Activated T-cell treated with anti-CD3 and anti-CD28 coated beads, Interleukin-2, amount 50 U/mL, for 24 hours (primary cell): ENCODE measurements at regions not wholly inside any gene's neighbourhood (a gene's known extent, or its start where the extent isn't known, plus 50 kb on each side); places are given as distances from the start of the nearest gene placed in this dataset.
"Not testable (repeated sequence)": the region's sequence is repeated elsewhere in the genome, so short reads cannot be mapped to it uniquely, and the experiment has no call there.

Source experiments
- DNase-seq: peaks from one replicate; pipeline ENCODE4 v3.0.0-alpha.2; 2020
- H3K27ac Mint-ChIP-seq: 2 replicates; pipeline ENCODE4 v1.8.0; 2020; ENCODE audit warnings: mild to moderate bottlenecking, mixed read lengths
- H3K27me3 Mint-ChIP-seq: 2 replicates; pipeline ENCODE4 v1.8.0; 2020; ENCODE audit warnings: mixed read lengths
- H3K36me3 Mint-ChIP-seq: 2 replicates; pipeline ENCODE4 v1.8.0; 2020; ENCODE audit warnings: low read depth, mixed read lengths
- H3K4me1 Mint-ChIP-seq: 2 replicates; pipeline ENCODE4 v1.8.0; 2020; ENCODE audit warnings: low read depth, mixed read lengths
- H3K4me3 Mint-ChIP-seq: 2 replicates; pipeline ENCODE4 v1.8.0; 2020; ENCODE audit warnings: mild to moderate bottlenecking, moderate library complexity, mixed read lengths
- H3K9me3 Mint-ChIP-seq: 2 replicates; pipeline ENCODE4 v1.8.0; 2020; ENCODE audit warnings: mixed read lengths

DNA sequence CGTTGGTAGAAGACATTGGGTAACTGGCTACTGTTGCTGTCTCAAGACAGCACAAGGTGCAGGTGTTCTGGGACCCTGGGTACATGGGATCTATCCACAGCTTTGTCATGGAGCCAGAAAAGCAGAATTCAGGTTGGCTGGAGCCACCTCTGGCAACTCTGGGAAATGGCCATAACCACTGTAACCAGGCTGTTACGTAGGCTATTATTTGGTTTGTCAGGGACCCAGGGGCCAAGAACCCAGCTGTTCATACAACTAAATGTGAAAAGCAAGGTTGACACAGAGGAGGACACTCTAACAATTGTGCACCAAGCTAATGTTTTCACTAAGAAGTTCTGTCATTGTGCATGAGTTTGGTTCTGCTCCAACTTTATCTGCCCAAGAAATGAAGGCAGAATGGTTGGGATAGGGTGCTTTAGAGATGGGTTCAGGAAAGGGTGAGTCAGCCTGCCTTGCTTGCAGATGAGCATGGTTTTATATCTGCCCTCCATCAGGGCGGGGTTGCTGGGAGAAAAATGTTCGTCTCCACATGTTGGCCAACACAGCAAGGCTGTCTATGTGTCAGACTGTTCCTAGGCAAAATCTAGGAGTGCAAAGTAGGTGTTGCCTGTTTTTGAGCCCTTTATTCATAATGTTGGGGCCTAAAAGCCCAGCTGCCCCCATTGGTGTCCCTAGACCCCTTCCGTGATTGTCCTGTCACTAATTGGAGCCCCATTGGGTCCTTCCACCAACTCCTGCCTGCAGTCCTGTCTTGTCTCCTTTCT, 131.3 kb upstream of the DAP start:
- no peak for DNase-seq
- no peak overlapping the region for H3K27ac Mint-ChIP-seq
- no peaks in the 10 kb centered on the region for H3K36me3 Mint-ChIP-seq
- no peaks in the 10 kb centered on the region for H3K27me3 Mint-ChIP-seq
- no peaks in the 10 kb centered on the region for H3K4me1 Mint-ChIP-seq
- H3K9me3 Mint-ChIP-seq: no peaks in the 10 kb centered on the region
- no peak overlapping the region for H3K4me3 Mint-ChIP-seq

GRCh38 chr5:10891193-10891592, 130.2 kb upstream of the DAP start:
- no peak for DNase-seq
- Mint-ChIP-seq H3K27ac (no peak overlapping the region), H3K4me1 (no peaks in the 10 kb centered on the region), H3K4me3 (no peak overlapping the region), H3K9me3 (no peaks in the 10 kb centered on the region), H3K27me3 (no peaks in the 10 kb centered on the region), H3K36me3 (no peaks in the 10 kb centered on the region)

DNA sequence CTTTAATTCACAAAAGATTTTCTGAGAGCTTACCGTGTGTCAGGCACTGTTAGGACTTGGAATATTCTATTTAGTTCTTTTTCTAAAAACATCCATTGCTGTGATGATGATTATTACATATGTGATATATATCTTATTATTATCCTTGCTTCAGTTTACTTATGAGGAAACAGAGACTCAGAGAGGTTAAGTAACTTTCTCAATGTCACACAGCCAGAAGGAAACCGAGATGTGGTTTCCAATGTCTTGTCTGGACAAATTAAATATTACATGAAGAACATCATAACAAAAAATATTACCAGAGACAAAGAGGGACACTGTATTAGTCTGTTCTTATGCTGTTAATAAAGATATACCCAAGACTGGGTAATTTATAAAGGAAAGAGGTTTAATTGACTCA, 125.5 kb upstream of the DAP start:
- Mint-ChIP-seq H3K27ac (no peak overlapping the region), H3K4me1 (no peaks in the 10 kb centered on the region), H3K36me3 (no peaks in the 10 kb centered on the region), H3K9me3 (no peaks in the 10 kb centered on the region), H3K27me3 (no peaks in the 10 kb centered on the region), H3K4me3 (no peak overlapping the region)
- no peak for DNase-seq

DNA sequence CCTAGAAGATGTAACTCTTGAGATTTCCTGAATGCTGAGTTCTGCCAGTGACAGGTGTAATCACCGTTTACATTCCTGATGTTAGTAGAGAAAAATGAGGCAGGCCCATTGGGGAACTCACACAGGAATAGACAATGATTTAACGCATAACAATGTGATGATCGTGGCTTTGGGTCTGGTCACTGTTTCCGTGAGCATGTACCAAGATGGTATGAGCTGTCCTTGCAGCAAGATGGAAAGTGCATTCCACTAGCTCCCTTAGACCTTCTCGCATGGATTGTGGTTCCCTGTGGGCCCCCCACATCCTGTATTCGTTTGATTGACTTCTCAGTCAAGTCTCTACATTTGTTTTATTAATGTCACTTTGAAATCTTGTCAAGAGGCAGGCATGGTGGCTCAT, 124.0 kb upstream of the DAP start:
- Mint-ChIP-seq H3K36me3 (no peaks in the 10 kb centered on the region), H3K4me1 (no peaks in the 10 kb centered on the region), H3K4me3 (no peak overlapping the region), H3K27me3 (peaks cover 2% of the 10 kb centered on the region), H3K9me3 (no peaks in the 10 kb centered on the region), H3K27ac (no peak overlapping the region)
- DNase-seq: no peak

- H3K27me3 Mint-ChIP-seq: peaks cover 11% of the 10 kb centered on the region
- H3K36me3 Mint-ChIP-seq, DNase-seq, H3K4me3 Mint-ChIP-seq, H3K4me1 Mint-ChIP-seq, H3K27ac Mint-ChIP-seq, H3K9me3 Mint-ChIP-seq: not testable (repeated sequence)
These were observed 122.9 kb upstream of the DAP start for GRCh38 chr5:10883945-10884344.

DNA sequence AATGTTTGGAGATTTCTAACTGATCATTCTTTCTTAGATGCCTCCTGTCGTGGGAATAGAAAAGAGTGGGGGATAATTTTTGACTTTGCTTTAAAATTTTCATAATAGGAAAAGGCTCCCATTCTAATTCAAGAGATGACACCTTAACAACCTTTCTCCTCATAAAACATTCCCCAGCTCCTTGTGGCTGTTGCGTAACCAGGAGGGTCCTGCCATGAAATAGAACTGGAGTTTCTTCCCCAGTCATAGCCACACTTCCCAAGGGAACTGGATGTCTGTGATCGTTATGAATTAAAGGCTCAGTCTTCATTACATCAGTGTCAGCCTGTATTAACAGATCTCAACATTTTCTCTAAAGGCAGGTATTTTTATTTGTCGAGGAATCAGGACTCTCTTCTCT, 119.9 kb upstream of the DAP start:
- Mint-ChIP-seq H3K4me3 (no peak overlapping the region), H3K4me1 (no peaks in the 10 kb centered on the region), H3K27ac (no peak overlapping the region), H3K9me3 (no peaks in the 10 kb centered on the region), H3K36me3 (no peaks in the 10 kb centered on the region), H3K27me3 (peaks cover 30% of the 10 kb centered on the region)
- DNase-seq: no peak

- H3K4me1 Mint-ChIP-seq, H3K27ac Mint-ChIP-seq, H3K36me3 Mint-ChIP-seq, H3K4me3 Mint-ChIP-seq, H3K9me3 Mint-ChIP-seq, DNase-seq: not testable (repeated sequence)
- H3K27me3 Mint-ChIP-seq: peaks cover 36% of the 10 kb centered on the region
These were observed 116.0 kb upstream of the DAP start for GRCh38 chr5:10876996-10877395.

DNA sequence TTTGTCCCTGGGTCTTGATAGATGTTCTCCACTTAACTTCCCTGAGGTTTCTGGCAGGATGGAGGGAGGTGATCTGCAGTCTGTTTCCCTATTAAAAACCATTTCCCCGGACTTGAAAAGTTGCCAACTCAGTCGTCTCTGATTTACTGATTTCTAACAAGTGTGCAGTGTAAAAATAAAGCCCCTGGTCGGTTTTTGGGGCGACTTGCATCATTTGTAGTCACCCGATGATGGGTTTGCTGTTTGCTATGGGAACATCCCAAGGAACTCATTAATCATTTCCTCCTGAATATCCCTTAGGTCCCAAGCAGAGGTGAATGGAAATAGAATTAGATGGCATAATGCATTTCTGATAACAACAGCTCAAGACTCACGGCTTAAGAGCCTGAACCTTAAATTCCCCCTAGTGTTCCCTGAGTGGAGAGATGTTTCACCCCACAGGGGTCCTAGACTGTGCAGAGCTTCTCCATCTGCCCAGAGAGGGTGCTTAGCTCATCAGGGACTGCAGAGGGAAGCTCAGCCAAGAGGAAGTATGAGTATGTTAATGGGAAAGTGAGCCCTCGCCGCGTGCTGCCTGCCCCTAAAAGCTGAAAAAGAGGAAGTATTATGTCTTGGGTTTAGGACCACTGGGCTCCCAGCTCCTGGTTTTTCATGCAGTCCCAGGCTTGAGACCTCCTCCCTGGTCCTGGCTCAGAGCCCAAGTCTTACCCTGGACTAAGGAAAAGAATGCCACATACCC, 115.1 kb upstream of the DAP start:
- Mint-ChIP-seq H3K4me3 (no peak overlapping the region), H3K9me3 (no peaks in the 10 kb centered on the region), H3K36me3 (no peaks in the 10 kb centered on the region), H3K27me3 (peaks cover 36% of the 10 kb centered on the region), H3K27ac (no peak overlapping the region), H3K4me1 (no peaks in the 10 kb centered on the region)
- no peak for DNase-seq

GRCh38 chr5:10875201-10875768, 114.3 kb upstream of the DAP start:
- DNase-seq: no peak
- Mint-ChIP-seq H3K4me1 (no peaks in the 10 kb centered on the region), H3K27ac (no peak overlapping the region), H3K9me3 (no peaks in the 10 kb centered on the region), H3K27me3 (peaks cover 43% of the 10 kb centered on the region), H3K4me3 (no peak overlapping the region), H3K36me3 (no peaks in the 10 kb centered on the region)

GRCh38 chr5:10874541-10874940, 113.5 kb upstream of the DAP start:
- no peaks in the 10 kb centered on the region for H3K9me3 Mint-ChIP-seq
- H3K27ac Mint-ChIP-seq: no peak overlapping the region
- no peak overlapping the region for H3K4me3 Mint-ChIP-seq
- H3K4me1 Mint-ChIP-seq: no peaks in the 10 kb centered on the region
- H3K27me3 Mint-ChIP-seq: peaks cover 36% of the 10 kb centered on the region
- no peak for DNase-seq
- H3K36me3 Mint-ChIP-seq: no peaks in the 10 kb centered on the region

DNA sequence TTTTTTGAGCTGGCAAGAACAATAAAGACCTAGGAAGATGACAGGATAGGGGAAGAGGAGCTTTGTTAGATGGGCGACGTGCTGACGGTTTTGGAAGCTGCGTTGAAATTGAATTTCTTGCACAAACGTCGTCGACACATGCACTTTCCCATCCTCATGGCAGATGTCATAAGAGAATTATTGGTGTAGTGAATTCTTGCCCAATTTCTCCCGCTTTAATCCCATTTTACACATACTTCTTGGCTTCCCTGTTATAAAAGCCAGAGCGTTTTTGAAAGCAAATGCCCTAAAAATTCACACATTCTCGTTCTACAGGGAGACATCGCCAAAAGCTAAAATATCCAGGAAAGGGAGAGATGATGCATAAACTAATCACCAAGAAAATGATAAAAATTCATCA, 109.8 kb upstream of the DAP start:
- H3K4me1 Mint-ChIP-seq: no peaks in the 10 kb centered on the region
- DNase-seq: no peak
- H3K9me3 Mint-ChIP-seq: no peaks in the 10 kb centered on the region
- H3K4me3 Mint-ChIP-seq: no peak overlapping the region
- H3K27ac Mint-ChIP-seq: no peak overlapping the region
- peaks cover 11% of the 10 kb centered on the region for H3K27me3 Mint-ChIP-seq
- no peaks in the 10 kb centered on the region for H3K36me3 Mint-ChIP-seq

GRCh38 chr5:10868956-10869355, 107.9 kb upstream of the DAP start:
- H3K4me1 Mint-ChIP-seq: no peaks in the 10 kb centered on the region

GRCh38 chr5:10867389-10868303, 106.6 kb upstream of the DAP start:
- H3K9me3 Mint-ChIP-seq: no peaks in the 10 kb centered on the region
- H3K4me3 Mint-ChIP-seq: no peak overlapping the region
- no peak overlapping the region for H3K27ac Mint-ChIP-seq
- H3K27me3 Mint-ChIP-seq: peaks cover 11% of the 10 kb centered on the region
- no peak for DNase-seq
- H3K36me3 Mint-ChIP-seq: no peaks in the 10 kb centered on the region
- peaks cover 1% of the 10 kb centered on the region for H3K4me1 Mint-ChIP-seq

More at GRCh38 chr5:10868956-10869355, 107.9 kb upstream of the DAP start:
- Mint-ChIP-seq H3K27me3 (peaks cover 7% of the 10 kb centered on the region), H3K27ac (no peak overlapping the region), H3K36me3 (no peaks in the 10 kb centered on the region), H3K9me3 (no peaks in the 10 kb centered on the region), H3K4me3 (no peak overlapping the region)
- DNase-seq: no peak

DNA sequence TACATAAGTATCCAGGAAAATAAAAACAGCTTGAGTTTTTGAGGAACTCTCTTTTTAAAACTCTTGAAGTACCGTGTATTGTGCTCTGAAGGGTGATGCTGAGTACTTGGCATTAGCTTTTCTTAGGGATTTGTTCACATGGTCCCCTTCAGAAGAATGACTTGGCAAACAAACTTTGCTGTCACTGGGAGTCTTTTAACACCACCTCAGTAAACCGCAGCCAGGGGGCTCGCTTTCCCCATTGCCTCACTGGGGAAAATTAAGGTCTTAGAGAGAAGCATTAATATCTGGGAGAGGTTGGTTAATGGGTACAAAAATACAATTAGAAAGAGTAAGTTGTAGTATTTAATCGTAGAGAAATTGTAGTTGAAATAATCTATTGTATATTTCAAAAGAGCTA, 105.9 kb upstream of the DAP start:
- Mint-ChIP-seq H3K27ac (no peak overlapping the region), H3K36me3 (no peaks in the 10 kb centered on the region), H3K9me3 (no peaks in the 10 kb centered on the region), H3K4me3 (no peak overlapping the region), H3K27me3 (peaks cover 11% of the 10 kb centered on the region), H3K4me1 (peaks cover 1% of the 10 kb centered on the region)
- no peak for DNase-seq
